Urinary bladder (tissue), 3 donors: ENCODE measurements at regions not wholly inside any gene's neighbourhood (a gene's known extent, or its start where the extent isn't known, plus 50 kb on each side); places are given as distances from the start of the nearest gene placed in this dataset.
"Not testable (repeated sequence)": the region's sequence is repeated elsewhere in the genome, so short reads cannot be mapped to it uniquely, and the experiment has no call there.

ENCODE experiments used
- DNase-seq: peaks from one replicate; pipeline ENCODE4 v3.0.0-alpha.2; 2015; ENCODE audit errors: extremely low spot score
- H3K27ac ChIP-seq: one replicate; pipeline ENCODE4 v1.5.1; 2013; ENCODE audit warnings: low read depth, mild to moderate bottlenecking, moderate library complexity
- H3K36me3 ChIP-seq: one replicate; pipeline ENCODE4 v1.6.1; 2013; ENCODE audit warnings: mild to moderate bottlenecking, moderate library complexity; ENCODE audit not compliant: insufficient read depth
- H3K4me1 ChIP-seq: one replicate; pipeline ENCODE4 v1.6.1; 2013; ENCODE audit warnings: mild to moderate bottlenecking, moderate library complexity; ENCODE audit not compliant: insufficient read depth
- H3K4me3 ChIP-seq: one replicate; pipeline ENCODE4 v1.5.1; 2013; ENCODE audit warnings: low read depth, low read length
- WGBS: extraction: QIAGEN DNeasy Blood & Tissue Kit; methylation state at CpG from one replicate; pipeline ENCODE4 v1.1.7; 2013; 5-methylcytosine and 5-hydroxymethylcytosine counted together
- donor health status: healthy with polysubstance abuse.
- donor health status: healthy.

DNA sequence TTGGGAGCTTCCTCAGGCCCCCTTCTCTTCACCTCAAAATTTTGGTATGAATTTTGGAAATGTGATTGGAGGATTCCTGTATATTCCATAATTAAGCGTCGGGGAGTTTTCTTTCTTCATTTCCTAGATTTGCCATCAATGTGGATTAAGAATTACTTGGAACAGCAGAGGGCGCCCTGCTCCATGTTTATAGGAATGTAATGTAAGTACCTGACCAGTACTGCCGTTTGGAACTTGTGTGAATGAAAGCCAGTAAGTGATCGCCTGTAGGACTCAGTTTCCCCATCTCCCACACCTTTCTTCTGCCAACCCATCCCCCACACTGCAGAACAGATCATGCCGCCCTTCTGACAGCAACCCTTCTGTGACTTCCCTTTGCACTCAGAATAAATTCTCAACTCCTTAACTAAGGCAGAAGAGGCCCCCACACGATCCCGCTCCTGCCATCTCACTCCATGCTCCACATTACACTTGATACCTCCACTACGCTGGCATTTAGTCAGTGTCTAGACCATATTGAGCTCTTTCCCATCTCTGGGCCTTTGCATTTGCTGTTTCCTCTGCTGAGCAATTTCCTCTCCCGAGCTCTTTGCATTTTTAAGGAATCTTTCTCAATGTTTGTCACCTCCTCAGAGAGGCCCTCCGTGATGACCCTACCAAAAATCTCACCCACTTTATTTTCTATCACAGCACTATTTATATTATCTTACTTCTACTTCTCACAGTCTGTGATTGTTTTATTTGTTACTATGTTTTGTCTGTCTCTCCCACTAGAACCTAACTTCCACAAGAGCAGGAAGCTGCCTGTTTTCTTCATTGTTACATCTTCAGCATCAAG lies 79.5 kb upstream of the HTR4 start:
- Histone ChIP-seq H3K4me1 (no peaks in the 10 kb centered on the region), H3K27ac (no peak overlapping the region), H3K4me3 (no peak overlapping the region), H3K36me3 (no peaks in the 10 kb centered on the region)
- WGBS, result 32% methylated on average over 11 of the region's 11 CpGs
- peak; percentile 63 for DNase-seq

DNA sequence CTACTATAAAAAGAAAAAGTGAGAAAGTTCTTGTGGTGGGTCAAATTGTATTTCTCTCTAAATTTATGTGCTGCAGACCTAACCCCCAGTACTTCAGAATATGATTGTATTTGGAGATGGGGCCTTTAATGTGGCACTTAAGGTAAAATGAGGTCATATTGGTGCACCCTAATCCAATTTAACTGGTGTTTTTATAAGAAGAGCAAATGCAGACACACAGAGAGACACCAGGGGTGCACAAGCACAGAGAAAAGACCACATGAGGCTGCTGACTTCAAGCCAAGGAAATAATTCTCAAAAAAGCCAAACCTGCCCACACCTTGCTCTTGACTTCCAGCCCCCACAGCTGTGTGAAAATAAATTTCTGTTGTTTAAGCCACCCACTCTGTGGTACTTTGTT lies 80.2 kb upstream of the HTR4 start:
- H3K36me3 ChIP-seq, result no peaks in the 10 kb centered on the region
- no peak overlapping the region for H3K4me3 ChIP-seq
- H3K4me1 ChIP-seq, result no peaks in the 10 kb centered on the region
- no peak overlapping the region for H3K27ac ChIP-seq
- DNase-seq, result no peak

DNA sequence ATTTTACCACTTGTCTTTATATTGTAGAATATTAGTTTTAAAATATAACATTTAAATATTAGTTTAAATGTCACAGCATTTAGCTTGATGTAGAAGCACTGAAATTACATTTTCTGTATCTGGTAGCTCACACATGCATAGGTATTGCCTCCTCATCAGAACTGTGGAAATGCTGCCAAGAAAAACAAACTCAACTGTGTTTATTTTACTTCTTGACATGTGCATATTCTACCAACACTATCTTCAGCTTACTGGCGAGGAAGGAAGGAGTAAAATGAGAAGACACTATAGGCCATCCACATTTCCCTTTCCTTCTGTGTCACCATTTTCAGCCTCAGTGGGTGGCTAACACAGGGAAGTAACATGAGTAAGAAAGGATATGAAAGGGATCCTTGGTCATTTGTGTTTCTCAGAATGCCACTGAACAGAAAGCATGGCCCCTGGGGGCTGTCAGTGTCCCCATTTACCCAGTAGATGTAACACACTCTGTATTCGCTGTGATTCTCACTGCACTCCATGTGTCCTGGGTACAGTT lies 81.0 kb upstream of the HTR4 start:
- WGBS, result 74% methylated on average over 2 of the region's 2 CpGs
- Histone ChIP-seq H3K27ac (no peak overlapping the region), H3K36me3 (no peaks in the 10 kb centered on the region), H3K4me1 (no peaks in the 10 kb centered on the region), H3K4me3 (no peak overlapping the region)
- no peak for DNase-seq

DNA sequence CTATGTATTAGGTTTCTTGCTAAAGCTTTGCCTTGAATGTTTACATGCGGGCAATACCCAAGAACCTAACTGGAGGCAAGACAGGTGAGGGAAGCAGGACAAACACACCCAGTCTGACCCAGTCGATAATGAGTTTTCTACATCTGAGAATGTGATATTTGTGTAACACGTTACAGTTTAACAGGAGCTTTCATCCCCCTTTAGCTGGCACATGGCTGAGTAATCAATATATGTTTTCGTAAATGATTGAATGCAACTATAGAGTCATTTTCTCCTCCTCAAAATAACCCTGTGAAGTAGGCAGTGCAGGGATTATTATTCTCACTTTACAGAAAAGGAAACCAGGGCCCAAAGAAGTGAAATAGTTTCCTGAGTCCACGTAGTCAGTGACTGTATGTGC lies 84.7 kb upstream of the HTR4 start:
- 85% methylated on average over 5 of the region's 5 CpGs for WGBS
- no peaks in the 10 kb centered on the region for H3K36me3 ChIP-seq
- no peaks in the 10 kb centered on the region for H3K4me1 ChIP-seq
- H3K4me3 ChIP-seq, result no peak overlapping the region
- no peak for DNase-seq
- no peak overlapping the region for H3K27ac ChIP-seq

DNA sequence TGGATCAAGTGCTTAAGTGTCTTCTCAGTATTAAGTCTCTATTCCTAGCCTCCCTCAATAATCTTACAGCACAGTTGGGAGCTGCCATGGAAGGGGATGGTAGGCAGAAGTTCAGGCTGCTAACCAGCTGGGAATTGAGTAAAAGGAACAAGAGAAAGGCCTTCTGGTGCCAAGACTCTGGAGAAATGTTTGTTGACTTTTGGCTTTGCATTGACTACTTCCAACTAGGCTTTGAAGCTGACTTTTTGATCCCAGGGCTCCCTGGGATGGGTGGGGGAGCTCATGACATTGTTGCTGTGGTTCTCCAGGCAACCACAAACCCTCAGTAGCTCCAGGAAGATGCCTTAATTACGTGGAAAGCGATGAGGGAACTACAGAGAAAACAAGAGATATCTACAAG lies 85.2 kb upstream of the HTR4 start:
- Histone ChIP-seq H3K4me3 (no peak overlapping the region), H3K4me1 (no peaks in the 10 kb centered on the region), H3K27ac (no peak overlapping the region), H3K36me3 (no peaks in the 10 kb centered on the region)
- no peak for DNase-seq
- 60% methylated on average over 2 of the region's 2 CpGs for WGBS

DNA sequence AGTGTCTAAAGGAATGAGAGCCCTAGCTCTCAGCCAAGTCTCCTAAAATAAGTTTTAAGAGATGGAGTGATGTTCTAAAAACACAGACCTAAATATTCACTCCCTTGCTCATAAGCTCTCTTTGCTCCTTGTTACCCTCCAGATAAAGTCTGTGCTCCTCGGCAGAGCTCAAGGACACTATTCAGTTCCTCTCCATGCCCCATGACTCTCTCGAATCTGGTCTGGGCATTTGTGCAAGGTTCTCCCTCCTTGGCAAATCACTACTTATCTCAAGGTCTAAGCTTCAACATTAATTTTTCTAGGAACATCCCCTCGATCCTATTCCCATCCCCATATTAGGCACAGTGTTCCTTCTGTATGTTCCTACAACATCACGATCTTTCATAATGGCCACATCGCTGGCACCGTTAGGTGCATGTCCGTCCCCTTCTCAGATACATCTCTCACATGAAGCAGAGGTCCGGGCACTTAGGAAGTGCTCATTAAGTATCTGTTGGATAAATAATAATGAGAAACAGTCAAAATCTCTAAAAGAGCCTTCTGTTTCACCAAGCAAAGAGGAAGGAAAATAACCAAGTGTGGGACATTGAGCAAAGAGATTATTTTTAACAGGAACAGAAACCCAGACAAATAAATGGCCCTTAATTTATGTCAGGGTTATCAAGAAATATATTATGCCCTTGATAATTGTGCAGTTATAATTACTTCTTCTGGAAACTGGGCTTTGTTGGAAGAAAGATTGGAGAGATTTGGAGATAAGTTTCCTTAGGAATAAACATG lies 85.9 kb upstream of the HTR4 start:
- Histone ChIP-seq H3K4me3 (no peak overlapping the region), H3K27ac (no peak overlapping the region), H3K4me1 (no peaks in the 10 kb centered on the region), H3K36me3 (no peaks in the 10 kb centered on the region)
- no peak for DNase-seq
- 81% methylated on average over 8 of the region's 8 CpGs for WGBS

DNA sequence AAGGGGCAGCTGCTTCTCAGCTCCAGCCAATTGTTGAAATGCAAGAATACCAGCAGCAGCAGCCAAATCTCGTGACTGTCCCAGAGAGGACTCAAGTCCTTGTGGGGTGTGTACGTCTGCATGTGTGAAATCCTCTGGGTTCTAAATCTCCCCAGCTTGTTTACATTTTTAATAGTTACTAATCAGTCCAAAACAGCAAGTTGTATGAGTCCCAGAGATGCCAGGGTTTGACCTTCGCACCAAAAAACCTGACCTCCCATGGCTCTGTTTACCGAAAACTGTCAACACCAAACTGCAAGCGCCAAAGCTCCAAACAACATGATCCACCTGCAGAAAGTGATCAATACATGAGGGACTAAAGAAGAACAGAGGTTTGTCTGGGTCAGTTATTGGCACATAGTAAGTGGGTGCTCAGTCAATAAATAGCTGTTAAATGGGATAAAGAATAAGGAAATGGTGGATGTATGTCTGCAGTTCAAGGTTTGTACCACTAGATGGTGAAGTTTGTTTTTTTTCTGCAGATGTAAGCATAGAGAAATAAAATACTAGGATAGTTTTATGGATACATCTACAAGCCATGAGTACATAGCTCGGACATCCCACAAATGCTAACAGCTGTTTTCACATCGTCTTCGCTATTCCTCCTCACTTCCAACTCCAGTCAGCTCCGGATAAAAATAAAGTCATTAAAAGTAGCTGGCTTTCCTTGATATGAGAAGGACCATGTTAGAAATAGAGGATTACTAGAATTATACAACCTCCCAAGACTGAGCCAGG lies 85.3 kb upstream of the ADRB2 start:
- DNase-seq, result peak; percentile 11
- H3K27ac ChIP-seq, result no peak overlapping the region
- no peaks in the 10 kb centered on the region for H3K4me1 ChIP-seq
- no peak overlapping the region for H3K4me3 ChIP-seq
- no peaks in the 10 kb centered on the region for H3K36me3 ChIP-seq
- WGBS, result 33% methylated on average over 9 of the region's 9 CpGs

DNA sequence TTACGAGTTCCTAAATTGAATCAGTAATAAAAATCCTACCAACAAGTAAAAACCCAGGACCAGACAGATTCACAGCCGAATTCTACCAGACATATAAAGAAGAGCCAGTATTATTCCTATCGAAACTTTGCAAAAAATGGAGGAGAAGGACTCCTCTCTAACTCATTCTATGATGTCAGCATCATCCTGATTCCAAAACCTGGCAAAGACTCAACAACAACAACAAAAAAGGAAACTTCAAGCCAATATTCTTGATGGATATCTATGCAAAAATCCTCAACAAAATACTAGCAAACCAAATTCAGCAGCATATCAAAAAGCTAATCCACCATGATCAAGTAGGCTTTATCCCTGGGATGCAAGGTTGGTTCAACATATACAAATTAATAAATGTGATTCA lies 84.6 kb upstream of the ADRB2 start:
- not testable (repeated sequence) for H3K4me1 ChIP-seq, DNase-seq, H3K4me3 ChIP-seq, H3K36me3 ChIP-seq, H3K27ac ChIP-seq
- 38% methylated on average over 3 of the region's 3 CpGs for WGBS

DNA sequence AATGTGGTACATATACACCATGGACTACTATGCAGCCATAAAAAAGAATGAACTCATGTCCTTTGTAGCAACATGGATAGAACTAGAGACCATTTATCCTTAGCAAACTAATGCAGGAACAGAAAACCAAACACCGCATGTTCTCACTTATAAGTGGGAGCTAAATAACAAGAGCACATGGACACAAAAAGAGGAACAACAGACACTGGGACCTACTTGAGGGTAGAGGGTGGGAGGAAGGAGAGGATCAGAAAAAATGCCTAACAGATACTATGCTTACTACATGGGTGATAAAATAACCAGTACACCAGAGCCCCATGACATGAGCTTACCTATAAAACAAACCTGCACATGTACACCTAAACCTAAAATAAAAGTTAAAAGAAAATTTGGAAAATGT lies 82.0 kb upstream of the ADRB2 start:
- DNase-seq, H3K36me3 ChIP-seq: not testable (repeated sequence)
- WGBS, result 94% methylated on average over 1 of the region's 1 CpG

DNA sequence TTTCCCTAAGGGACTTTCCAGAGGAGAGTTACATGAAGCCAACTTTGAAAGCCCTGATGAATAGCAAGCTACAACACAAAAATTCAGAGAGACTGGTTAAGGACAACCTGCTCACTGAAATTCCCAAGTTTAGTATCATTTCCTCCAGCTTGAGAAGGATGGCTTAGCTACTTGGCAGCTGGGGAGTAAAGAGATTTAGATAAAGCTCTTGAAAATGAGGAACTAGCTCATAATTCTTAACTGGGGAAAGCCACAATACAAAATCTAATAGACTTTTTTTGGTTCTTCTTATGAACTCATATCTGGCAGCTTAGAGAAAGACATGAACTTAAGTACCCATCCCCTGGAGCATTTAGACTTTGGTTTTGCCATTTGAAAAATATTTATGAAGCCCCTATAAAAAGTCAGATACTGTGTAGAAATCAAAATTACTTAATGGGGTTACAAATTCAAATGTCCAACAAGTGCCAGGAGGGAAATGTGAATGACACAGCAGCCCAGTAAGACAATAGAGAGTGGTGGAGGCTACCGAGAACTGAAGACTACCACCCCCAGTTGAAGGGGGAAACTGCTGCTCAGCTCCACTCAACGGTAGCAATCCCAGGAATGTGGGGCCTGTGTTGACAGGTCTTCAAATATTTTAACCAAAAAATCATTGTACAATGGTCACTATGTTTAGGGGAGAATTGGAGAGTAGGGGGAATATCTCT lies 79.4 kb upstream of the ADRB2 start:
- H3K4me1 ChIP-seq, result no peaks in the 10 kb centered on the region
- DNase-seq, result no peak
- WGBS, result 21% methylated on average over 2 of the region's 2 CpGs
- no peak overlapping the region for H3K4me3 ChIP-seq
- H3K27ac ChIP-seq, result no peak overlapping the region
- no peaks in the 10 kb centered on the region for H3K36me3 ChIP-seq

More for the DNA sequence above, 82.0 kb upstream of the ADRB2 start:
- not testable (repeated sequence) for H3K4me3 ChIP-seq, H3K4me1 ChIP-seq, H3K27ac ChIP-seq

DNA sequence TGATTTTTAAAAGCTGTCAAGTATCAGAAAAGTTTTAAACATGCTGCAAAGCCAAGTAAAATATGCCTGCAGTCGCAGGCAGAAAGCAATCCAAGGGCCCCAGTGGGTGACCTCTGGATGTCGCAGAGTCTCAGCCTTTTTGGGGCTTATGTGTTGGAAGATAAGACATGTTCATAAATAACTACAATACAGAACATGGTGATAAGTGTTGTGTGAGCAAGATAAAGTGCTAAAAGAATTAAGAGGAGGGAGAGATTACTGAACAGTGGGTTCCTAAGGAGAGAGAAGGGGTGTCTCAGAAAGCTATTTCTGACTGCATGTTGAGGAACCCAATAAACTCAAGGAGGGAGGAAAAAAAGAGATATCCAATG lies 78.9 kb upstream of the ADRB2 start:
- Histone ChIP-seq H3K27ac (no peak overlapping the region), H3K4me1 (no peaks in the 10 kb centered on the region), H3K4me3 (no peak overlapping the region), H3K36me3 (no peaks in the 10 kb centered on the region)
- WGBS, result 33% methylated on average over 2 of the region's 2 CpGs
- DNase-seq, result no peak

DNA sequence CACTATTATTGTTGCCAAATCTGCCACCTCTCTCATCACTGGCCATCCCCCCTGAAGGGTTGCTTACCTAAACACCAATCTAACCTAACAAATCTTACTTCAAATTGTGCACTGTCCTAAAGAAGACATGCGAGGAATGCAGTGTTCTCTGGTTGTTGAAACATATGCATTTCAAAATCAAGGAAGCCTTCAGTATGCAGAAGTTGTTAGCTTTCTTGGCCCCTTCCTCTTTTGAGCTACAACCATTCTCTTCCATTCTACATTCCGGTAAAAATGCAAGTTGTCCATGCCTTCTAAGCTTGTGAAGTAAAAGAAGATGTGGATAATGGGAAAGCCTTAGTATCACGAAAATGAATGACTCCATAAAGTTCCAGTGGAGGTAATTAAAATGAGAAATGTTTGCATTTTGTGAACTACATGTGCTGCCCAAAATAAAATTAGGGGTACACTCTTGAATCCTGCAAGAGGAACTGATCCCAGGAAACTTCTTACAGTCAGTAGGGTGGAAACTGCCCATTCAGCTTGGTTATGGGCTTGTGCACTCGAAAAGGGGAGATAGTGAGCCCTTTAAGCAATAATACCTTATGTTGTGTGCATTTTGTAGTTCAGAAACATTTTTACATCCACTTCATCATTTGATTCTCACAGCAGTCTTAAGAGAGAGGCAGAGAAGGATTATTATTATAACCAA lies 77.6 kb upstream of the ADRB2 start:
- Histone ChIP-seq H3K4me1 (no peaks in the 10 kb centered on the region), H3K36me3 (no peaks in the 10 kb centered on the region), H3K27ac (no peak overlapping the region), H3K4me3 (no peak overlapping the region)
- WGBS, result 89% methylated on average over 4 of the region's 4 CpGs
- DNase-seq, result no peak

DNA sequence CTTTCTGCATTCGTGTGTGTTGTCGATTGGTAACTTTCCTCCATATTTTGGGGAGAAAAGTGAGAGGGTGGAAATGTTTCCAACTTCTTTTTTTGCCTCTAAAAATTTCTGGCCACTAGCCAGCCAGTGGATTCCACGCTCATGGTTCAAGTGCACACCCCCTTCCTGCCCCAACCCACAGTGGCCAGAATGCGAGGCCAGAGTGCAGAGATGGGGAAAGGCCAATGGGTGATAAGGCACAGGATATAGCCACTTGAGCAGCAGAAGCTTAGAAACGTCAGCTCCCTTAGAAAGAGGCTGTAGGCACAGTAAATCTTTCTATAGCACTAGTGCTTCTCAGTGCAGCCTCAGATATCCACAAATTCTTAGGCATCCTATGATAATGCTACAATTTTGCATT lies 75.8 kb upstream of the ADRB2 start:
- Histone ChIP-seq H3K27ac (no peak overlapping the region), H3K4me1 (no peaks in the 10 kb centered on the region), H3K36me3 (no peaks in the 10 kb centered on the region), H3K4me3 (no peak overlapping the region)
- WGBS, result 62% methylated on average over 5 of the region's 5 CpGs
- no peak for DNase-seq
